ENCODE measurements at regions not wholly inside any gene's neighbourhood (a gene's known extent, or its start where the extent isn't known, plus 50 kb on each side); places are given as distances from the start of the nearest gene placed in this dataset.

DNA sequence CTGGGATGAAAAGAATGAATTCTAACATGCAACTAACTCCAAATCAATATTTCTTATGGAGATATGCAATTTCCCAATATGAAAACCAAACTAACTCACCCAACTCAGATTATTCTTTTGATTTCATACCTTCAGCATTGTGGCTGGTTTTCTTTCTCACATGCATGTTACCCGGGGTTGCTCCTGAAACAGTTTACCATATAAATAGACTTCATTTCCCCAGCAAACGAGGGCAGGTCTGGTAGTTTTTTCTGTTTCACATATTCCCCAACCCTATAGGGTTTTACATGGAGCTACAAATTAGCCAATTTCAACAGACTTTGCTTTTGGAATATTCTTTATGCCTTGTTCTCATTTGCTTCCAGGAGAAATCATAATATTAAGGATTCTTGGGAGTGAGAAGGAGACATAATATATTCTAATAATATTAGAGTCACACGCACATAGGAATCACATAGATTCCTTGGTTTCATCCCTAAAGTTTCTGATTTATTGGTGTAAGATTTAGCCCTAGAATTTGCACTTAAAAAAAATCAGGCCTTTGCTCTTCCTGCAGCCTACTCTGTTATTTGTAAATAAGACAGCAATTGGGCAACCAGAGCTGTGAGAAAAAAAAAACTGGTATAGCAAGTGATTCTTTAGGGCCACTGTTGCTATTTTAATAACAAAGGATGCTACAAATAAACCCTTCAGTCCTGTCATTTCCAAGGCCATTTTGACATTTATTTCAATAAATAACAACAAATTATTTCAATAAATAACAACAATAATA is 60.3 kb upstream of the FAM20A start:
- no peak for DNase-seq (ENCODE audit: low read depth in 3 of 3)

- no peak for DNase-seq (ENCODE audit: low read depth in 3 of 3)
Measured at GRCh38 chr17:68660302-68660701, 59.1 kb upstream of the FAM20A start.

GRCh38 chr17:68658999-68659780 is 58.0 kb upstream of the FAM20A start:
- no peak for DNase-seq (ENCODE audit: low read depth in 3 of 3)

DNA sequence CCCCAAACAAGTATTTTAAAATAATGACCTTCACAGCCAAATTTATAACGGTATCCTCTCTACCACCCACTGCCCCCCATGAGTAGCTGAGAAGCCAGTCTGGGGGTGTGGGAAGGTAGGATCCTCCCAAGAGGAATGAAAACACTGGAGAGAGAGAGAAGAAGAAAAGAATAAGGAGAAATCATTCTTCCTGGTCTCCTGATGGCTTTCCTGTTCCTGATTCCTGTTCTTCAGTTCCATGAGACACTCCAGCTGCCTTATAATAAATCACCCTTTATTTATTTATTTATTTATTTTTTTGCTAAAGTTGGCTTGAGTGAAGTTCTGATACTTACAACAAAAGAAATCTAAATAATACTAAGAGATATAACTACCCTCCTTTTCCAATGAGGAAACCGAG is 56.4 kb upstream of the FAM20A start:
- DNase-seq (ENCODE audit: low read depth in 3 of 3): no peak

DNA sequence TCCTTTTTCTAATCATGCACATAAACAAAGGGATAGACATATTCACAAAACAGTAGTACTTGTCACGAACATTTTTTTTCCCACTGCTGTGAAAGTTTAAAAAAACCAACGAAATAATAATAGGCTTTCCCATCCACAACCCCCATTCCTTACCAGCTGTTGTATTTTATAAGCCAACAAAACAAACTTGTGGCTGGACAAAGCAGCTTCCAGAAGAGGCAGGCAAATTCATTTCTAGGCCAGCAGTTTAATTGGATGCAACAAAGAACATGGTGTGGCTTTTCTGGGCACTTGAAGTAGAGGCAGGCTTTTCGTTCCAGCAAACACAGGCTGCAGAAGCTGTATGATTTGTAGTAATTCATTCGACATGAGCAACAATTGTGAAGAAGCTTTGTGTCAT is 56.0 kb upstream of the FAM20A start:
- no peak for DNase-seq (ENCODE audit: low read depth in 3 of 3)

GRCh38 chr17:68656666-68657065 is 55.5 kb upstream of the FAM20A start:
- DNase-seq (ENCODE audit: low read depth in 3 of 3): no peak
